ENCODE measurements at regions not wholly inside any gene's neighbourhood (a gene's known extent, or its start where the extent isn't known, plus 50 kb on each side); places are given as distances from the start of the nearest gene placed in this dataset.

DNA sequence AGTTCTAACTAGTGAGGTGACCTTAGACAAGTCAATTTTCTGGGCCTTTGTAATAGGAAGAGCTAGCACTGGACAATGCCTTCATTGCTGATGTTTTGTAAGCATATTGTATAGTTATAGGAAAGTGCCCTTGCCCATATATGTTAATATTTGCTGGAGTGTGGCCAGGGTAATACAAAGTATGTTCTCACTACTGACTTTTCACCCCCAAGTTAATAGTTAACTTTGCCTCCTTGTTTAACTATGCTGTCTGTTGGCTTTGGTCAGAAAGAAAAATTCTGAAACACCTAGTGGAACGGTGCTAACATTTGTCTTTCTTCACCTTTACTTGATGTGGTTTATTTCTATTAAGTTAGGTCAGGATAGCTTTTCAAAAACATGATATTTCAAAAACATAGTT lies 287.4 kb upstream of the CTNNB1 start:
- TF ChIP-seq, protein P1, sequence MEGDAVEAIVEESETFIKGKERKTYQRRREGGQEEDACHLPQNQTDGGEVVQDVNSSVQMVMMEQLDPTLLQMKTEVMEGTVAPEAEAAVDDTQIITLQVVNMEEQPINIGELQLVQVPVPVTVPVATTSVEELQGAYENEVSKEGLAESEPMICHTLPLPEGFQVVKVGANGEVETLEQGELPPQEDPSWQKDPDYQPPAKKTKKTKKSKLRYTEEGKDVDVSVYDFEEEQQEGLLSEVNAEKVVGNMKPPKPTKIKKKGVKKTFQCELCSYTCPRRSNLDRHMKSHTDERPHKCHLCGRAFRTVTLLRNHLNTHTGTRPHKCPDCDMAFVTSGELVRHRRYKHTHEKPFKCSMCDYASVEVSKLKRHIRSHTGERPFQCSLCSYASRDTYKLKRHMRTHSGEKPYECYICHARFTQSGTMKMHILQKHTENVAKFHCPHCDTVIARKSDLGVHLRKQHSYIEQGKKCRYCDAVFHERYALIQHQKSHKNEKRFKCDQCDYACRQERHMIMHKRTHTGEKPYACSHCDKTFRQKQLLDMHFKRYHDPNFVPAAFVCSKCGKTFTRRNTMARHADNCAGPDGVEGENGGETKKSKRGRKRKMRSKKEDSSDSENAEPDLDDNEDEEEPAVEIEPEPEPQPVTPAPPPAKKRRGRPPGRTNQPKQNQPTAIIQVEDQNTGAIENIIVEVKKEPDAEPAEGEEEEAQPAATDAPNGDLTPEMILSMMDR (conservative IDR thresholded peaks at IDR 0.05; ENCODE audit: low read length): no peak
- TF ChIP-seq EZH2phosphoT487 (IDR thresholded peaks at IDR 0.05; ENCODE audit: borderline replicate concordance): no peak

Measured in Loucy (cell line).